Ovary (tissue), 3 donors: ENCODE measurements at regions not wholly inside any gene's neighbourhood (a gene's known extent, or its start where the extent isn't known, plus 50 kb on each side); places are given as distances from the start of the nearest gene placed in this dataset.

Experiments used
- CTCF ChIP-seq, 3 donors: fragments of 450-650 bp in 2 of 3; fragments of 200-600 bp in 1 of 3; IDR thresholded peaks; one replicate each; pipeline versions ENCODE4 v1.5.1 to v1.8.0; 2016 to 2022; ENCODE audit warnings: antibody characterized with exemption in 3 of 3, mild to moderate bottlenecking in 1 of 3
- POLR2A ChIP-seq: fragments of 450-650 bp; IDR thresholded peaks from one replicate; pipeline ENCODE4 v1.6.1; 2017; ENCODE audit warnings: antibody characterized with exemption, mild to moderate bottlenecking, moderate library complexity
- donor health status: DM: no; HTN: no; CAD: no.

- no peak for TF ChIP-seq CTCF (IDR thresholded peaks at IDR 0.05)
- TF ChIP-seq POLR2A, result no peak
Measured at GRCh38 chr14:51410897-51411296, 170.8 kb downstream of the TMX1 start.
